HCT116 (cell line): ENCODE measurements at regions not wholly inside any gene's neighbourhood (a gene's known extent, or its start where the extent isn't known, plus 50 kb on each side); places are given as distances from the start of the nearest gene placed in this dataset.

Source experiments
- ATAC-seq: fragments of 200-7000 bp; cut with Tn5 transposase; 2 replicates; pipeline ENCODE4 v1.9.1; 2020; ENCODE audit warnings: mild to moderate bottlenecking, moderate library complexity
- BruUV-seq: library from RNA; stranded (reverse); fragments of 400-500 nt; replicated peaks from 2 replicates; lab custom pipeline; 2021; lab: Mats Ljungman, UMichigan
- CTCF ChIA-PET: fragments of 300-600 bp; sonication (Branson Sonifier 250); formaldehyde crosslinking; loops from one replicate; lab custom pipeline; 2021; ENCODE audit warnings: antibody characterized with exemption; lab: Charles Lee
- POLR2A ChIA-PET: fragments of 300-600, 350-600 bp; sonication (Branson Sonifier 250); formaldehyde crosslinking; loops from one replicate; lab custom pipeline; 2021; ENCODE audit warnings: antibody characterized with exemption; lab: Charles Lee
- RAD21 ChIA-PET, 2 experiments: fragments of 300-600 bp; sonication (Branson Sonifier 250); formaldehyde crosslinking; loops; one replicate each; lab custom pipeline; 2023; ENCODE audit warnings: low total read pairs in 2 of 2; ENCODE audit not compliant: uncharacterized antibody in 2 of 2, unreplicated experiment in 2 of 2, low non-redundant PET in 1 of 2; lab: Charles Lee
- DNase-seq: peaks from one replicate; pipeline ENCODE4 v3.0.0-alpha.2; 2010; ENCODE audit warnings: low read depth, low spot score
- H2AFZ ChIP-seq: fragments of 200-600 bp; shearing (Covaris generic), sonication (generic); 2 replicates; pipeline ENCODE4 v1.6.1; 2017; ENCODE audit warnings: low read depth, mixed run types, mixed read lengths, antibody characterized with exemption, low read length; ENCODE audit not compliant: poor library complexity, severe bottlenecking
- H3K27ac ChIP-seq: 2 replicates; pipeline ENCODE4 v1.5.1; 2012; ENCODE audit warnings: low read depth, low read length
- H3K27me3 ChIP-seq: fragments of 200-600 bp; sonication (generic); 2 replicates; pipeline ENCODE4 v1.6.1; 2016; ENCODE audit warnings: mixed run types, low read length, mixed read lengths; ENCODE audit not compliant: insufficient read depth
- H3K36me3 ChIP-seq, 2 experiments: fragments of 200-500 bp in 1 of 2; fragments of 200-600 bp in 1 of 2; sonication (Bioruptor generic) in 1 of 2; sonication (generic) in 1 of 2; 2 replicates each; pipeline versions ENCODE4 v1.5.1 to v1.6.1; 2014 to 2016; ENCODE audit warnings: low read length in 2 of 2, inconsistent platforms in 1 of 2, mixed read lengths in 1 of 2, mixed run types in 1 of 2; ENCODE audit not compliant: insufficient read depth in 2 of 2, control insufficient read depth in 1 of 2
- H3K4me1 ChIP-seq, 2 experiments: fragments of 200-600 bp in 1 of 2; sonication (generic) in 1 of 2; 2 replicates each; pipeline versions ENCODE4 v1.5.1 to v1.6.1; 2012 to 2017; ENCODE audit warnings: low read length in 2 of 2, inconsistent platforms in 1 of 2, mild to moderate bottlenecking in 1 of 2, mixed read lengths in 1 of 2, mixed run types in 1 of 2, moderate library complexity in 1 of 2; ENCODE audit not compliant: insufficient read depth in 2 of 2, control insufficient read depth in 1 of 2
- H3K4me2 ChIP-seq: fragments of 200-600 bp; sonication (generic); 2 replicates; pipeline ENCODE4 v1.6.1; 2017; ENCODE audit warnings: mixed run types, low read length, mixed read lengths
- H3K4me3 ChIP-seq, 2 experiments: fragments of 200-600 bp in 1 of 2; sonication (generic) in 1 of 2; replicated peaks in 1 of 2; 2 replicates each; pipeline ENCODE4 v1.5.1; 2011 to 2016; ENCODE audit warnings: low read length in 2 of 2, control low read depth in 1 of 2, low read depth in 1 of 2, mild to moderate bottlenecking in 1 of 2, mixed read lengths in 1 of 2, mixed run types in 1 of 2
- H3K79me2 ChIP-seq: fragments of 200-600 bp; sonication (generic); 2 replicates; pipeline ENCODE4 v1.6.1; 2017; ENCODE audit warnings: mild to moderate bottlenecking, mixed run types, low read length, moderate library complexity, mixed read lengths; ENCODE audit not compliant: insufficient read depth
- H3K9ac ChIP-seq: fragments of 200-600 bp; sonication (generic); 2 replicates; pipeline ENCODE4 v1.6.1; 2016; ENCODE audit warnings: low read length, mixed read lengths
- H3K9me2 ChIP-seq: fragments of 200-600 bp; sonication (generic), shearing (Covaris generic); 2 replicates; pipeline ENCODE4 v1.6.1; 2017; ENCODE audit warnings: mixed run types, mild to moderate bottlenecking, moderate library complexity; ENCODE audit not compliant: insufficient read depth
- H3K9me3 ChIP-seq, 2 experiments: fragments of 200-500 bp in 1 of 2; fragments of 200-600 bp in 1 of 2; sonication (Bioruptor generic) in 1 of 2; sonication (generic) in 1 of 2; 2 replicates each; pipeline ENCODE4 v1.6.1; 2014 to 2017; ENCODE audit warnings: low read length in 2 of 2, mixed read lengths in 2 of 2, inconsistent platforms in 1 of 2, low read depth in 1 of 2, mild to moderate bottlenecking in 1 of 2, mixed run types in 1 of 2, moderate library complexity in 1 of 2; ENCODE audit not compliant: control insufficient read depth in 1 of 2, insufficient read depth in 1 of 2
- H4K20me1 ChIP-seq: fragments of 200-600 bp; sonication (generic), shearing (Covaris generic); 2 replicates; pipeline ENCODE4 v1.6.1; 2017; ENCODE audit warnings: mixed run types, mild to moderate bottlenecking, moderate library complexity; ENCODE audit not compliant: insufficient read depth
- CBX3 ChIP-seq: IDR thresholded peaks from 2 replicates; pipeline ENCODE4 v1.6.1; 2012; ENCODE audit warnings: low read depth
- EZH2 ChIP-seq: fragments of 200-600 bp; sonication (generic); IDR thresholded peaks from 2 replicates; pipeline ENCODE4 v1.6.1; 2017; ENCODE audit warnings: antibody characterized with exemption, mixed run types
- EZH2phosphoT487 ChIP-seq: fragments of 200-600 bp; IDR thresholded peaks from 2 replicates; pipeline ENCODE4 v1.6.1; 2018; ENCODE audit warnings: antibody characterized with exemption, borderline replicate concordance
- JUND ChIP-seq: IDR thresholded peaks from 2 replicates; pipeline ENCODE4 v1.6.1; 2012
- POLR2AphosphoS5 ChIP-seq: IDR thresholded peaks from 2 replicates; pipeline ENCODE4 v1.6.1; 2011; ENCODE audit warnings: mild to moderate bottlenecking, low read depth, low read length, moderate library complexity
- RAD21 ChIP-seq: IDR thresholded peaks from 2 replicates; pipeline ENCODE4 v1.6.1; 2012; ENCODE audit warnings: low read depth, mild to moderate bottlenecking
- SRF ChIP-seq: IDR thresholded peaks from 2 replicates; pipeline ENCODE4 v1.6.1; 2012; ENCODE audit warnings: low read depth
- ZFX ChIP-seq: fragments of 450-650 bp; IDR thresholded peaks from 2 replicates; pipeline ENCODE4 v1.6.1; 2017
- ZNF274 ChIP-seq: fragments of 200-500 bp; sonication (Bioruptor generic); IDR thresholded peaks from 2 replicates; pipeline ENCODE4 v1.6.1; 2014; ENCODE audit warnings: mild to moderate bottlenecking, low read depth, low read length, inconsistent platforms
- intact Hi-C: fragments of 100-400 bp; cut with micrococcal nuclease; formaldehyde crosslinking; loops from 2 replicates; pipeline ENCODE4 v1.10.0; 2022
- TF ChIP-seq, protein P1 (sequence below): IDR thresholded peaks from 2 replicates; pipeline ENCODE4 v1.6.1; 2012; ENCODE audit warnings: low read depth
- TF ChIP-seq, protein P2 (sequence below), 3 experiments: fragments of 200-600 bp in 1 of 3; sonication (generic) in 1 of 3; IDR thresholded peaks in 2 of 3; conservative IDR thresholded peaks in 1 of 3; 2 replicates each; pipeline ENCODE4 v1.5.1; 2012 to 2017; ENCODE audit warnings: low read depth in 2 of 3, low read length in 2 of 3, antibody characterized with exemption in 1 of 3, borderline replicate concordance in 1 of 3, control low read depth in 1 of 3, mild to moderate bottlenecking in 1 of 3, mixed read lengths in 1 of 3, mixed run types in 1 of 3, moderate library complexity in 1 of 3; ENCODE audit not compliant: insufficient read depth in 1 of 3
- TF ChIP-seq, protein P3 (sequence below): IDR thresholded peaks from 2 replicates; pipeline ENCODE4 v1.6.1; 2012

DNA sequence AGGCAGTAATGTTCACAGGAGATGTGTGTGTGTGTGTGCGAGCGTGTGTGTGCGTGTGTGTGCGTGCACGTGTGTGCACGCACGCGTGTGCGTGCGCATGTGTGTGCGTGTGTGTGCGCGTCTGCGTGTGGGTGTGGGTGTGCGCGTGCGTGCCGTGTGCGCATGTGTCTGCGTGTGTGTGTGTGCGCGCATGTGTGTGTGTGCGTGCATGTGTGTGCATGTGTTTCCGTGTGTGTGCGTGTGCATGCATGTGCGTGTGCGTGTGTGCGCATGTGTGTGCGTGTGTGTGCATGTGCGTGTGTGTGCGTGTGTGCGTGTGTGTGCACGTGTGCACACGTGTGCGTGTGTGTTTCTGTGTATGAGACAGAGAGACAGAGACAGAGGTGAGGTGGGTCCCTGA is 136.0 kb upstream of the CST7 start:
- Histone ChIP-seq H3K27ac (no peak overlapping the region), H2AFZ (no peak overlapping the region), H3K36me3 (no peaks in the 10 kb centered on the region), H3K79me2 (no peaks in the 10 kb centered on the region), H3K9me2 (no peaks in the 10 kb centered on the region), H4K20me1 (no peaks in the 10 kb centered on the region), H3K4me2 (no peak overlapping the region), H3K4me1 (no peaks in the 10 kb centered on the region)
- ATAC-seq = no peak
- RAD21 ChIA-PET = no interaction called here
- POLR2A ChIA-PET = no interaction called here
- CTCF ChIA-PET = no interaction called here
- no peak for TF ChIP-seq EZH2
- TF ChIP-seq CBX3 = no peak
- no peak for TF ChIP-seq JUND
- no peak for TF ChIP-seq ZNF274
- TF ChIP-seq, protein P1, sequence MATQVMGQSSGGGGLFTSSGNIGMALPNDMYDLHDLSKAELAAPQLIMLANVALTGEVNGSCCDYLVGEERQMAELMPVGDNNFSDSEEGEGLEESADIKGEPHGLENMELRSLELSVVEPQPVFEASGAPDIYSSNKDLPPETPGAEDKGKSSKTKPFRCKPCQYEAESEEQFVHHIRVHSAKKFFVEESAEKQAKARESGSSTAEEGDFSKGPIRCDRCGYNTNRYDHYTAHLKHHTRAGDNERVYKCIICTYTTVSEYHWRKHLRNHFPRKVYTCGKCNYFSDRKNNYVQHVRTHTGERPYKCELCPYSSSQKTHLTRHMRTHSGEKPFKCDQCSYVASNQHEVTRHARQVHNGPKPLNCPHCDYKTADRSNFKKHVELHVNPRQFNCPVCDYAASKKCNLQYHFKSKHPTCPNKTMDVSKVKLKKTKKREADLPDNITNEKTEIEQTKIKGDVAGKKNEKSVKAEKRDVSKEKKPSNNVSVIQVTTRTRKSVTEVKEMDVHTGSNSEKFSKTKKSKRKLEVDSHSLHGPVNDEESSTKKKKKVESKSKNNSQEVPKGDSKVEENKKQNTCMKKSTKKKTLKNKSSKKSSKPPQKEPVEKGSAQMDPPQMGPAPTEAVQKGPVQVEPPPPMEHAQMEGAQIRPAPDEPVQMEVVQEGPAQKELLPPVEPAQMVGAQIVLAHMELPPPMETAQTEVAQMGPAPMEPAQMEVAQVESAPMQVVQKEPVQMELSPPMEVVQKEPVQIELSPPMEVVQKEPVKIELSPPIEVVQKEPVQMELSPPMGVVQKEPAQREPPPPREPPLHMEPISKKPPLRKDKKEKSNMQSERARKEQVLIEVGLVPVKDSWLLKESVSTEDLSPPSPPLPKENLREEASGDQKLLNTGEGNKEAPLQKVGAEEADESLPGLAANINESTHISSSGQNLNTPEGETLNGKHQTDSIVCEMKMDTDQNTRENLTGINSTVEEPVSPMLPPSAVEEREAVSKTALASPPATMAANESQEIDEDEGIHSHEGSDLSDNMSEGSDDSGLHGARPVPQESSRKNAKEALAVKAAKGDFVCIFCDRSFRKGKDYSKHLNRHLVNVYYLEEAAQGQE = no peak
- TF ChIP-seq, protein P2, sequence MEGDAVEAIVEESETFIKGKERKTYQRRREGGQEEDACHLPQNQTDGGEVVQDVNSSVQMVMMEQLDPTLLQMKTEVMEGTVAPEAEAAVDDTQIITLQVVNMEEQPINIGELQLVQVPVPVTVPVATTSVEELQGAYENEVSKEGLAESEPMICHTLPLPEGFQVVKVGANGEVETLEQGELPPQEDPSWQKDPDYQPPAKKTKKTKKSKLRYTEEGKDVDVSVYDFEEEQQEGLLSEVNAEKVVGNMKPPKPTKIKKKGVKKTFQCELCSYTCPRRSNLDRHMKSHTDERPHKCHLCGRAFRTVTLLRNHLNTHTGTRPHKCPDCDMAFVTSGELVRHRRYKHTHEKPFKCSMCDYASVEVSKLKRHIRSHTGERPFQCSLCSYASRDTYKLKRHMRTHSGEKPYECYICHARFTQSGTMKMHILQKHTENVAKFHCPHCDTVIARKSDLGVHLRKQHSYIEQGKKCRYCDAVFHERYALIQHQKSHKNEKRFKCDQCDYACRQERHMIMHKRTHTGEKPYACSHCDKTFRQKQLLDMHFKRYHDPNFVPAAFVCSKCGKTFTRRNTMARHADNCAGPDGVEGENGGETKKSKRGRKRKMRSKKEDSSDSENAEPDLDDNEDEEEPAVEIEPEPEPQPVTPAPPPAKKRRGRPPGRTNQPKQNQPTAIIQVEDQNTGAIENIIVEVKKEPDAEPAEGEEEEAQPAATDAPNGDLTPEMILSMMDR (IDR thresholded peaks at IDR 0.05 in 2 of 3, conservative IDR thresholded peaks at IDR 0.05 in 1 of 3; ENCODE audit: borderline replicate concordance in 1 of 3, insufficient read depth in 1 of 3, low read depth in 2 of 3, low read length in 2 of 3) = no peak
- TF ChIP-seq RAD21 = no peak
- TF ChIP-seq POLR2AphosphoS5 = no peak
- TF ChIP-seq, protein P3, sequence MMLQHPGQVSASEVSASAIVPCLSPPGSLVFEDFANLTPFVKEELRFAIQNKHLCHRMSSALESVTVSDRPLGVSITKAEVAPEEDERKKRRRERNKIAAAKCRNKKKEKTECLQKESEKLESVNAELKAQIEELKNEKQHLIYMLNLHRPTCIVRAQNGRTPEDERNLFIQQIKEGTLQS = no peak
- no peak for TF ChIP-seq SRF
- TF ChIP-seq EZH2phosphoT487 = no peak
- TF ChIP-seq ZFX = no peak
- TF ChIP-seq, all 23 proteins: peak for 0
- no peak overlapping the region for H3K9ac ChIP-seq
- H3K27me3 ChIP-seq = peaks cover 26% of the 10 kb centered on the region; the same call in 1 of the 2 replicates
- H3K9me3 ChIP-seq = no peaks in the 10 kb centered on the region
- no peak for DNase-seq
- intact Hi-C loops = no loop called here
- BruUV-seq = no TSS peak
- H3K4me3 ChIP-seq = no peak overlapping the region
